Neural progenitor cell (in vitro differentiated cells): ENCODE measurements at regions not wholly inside any gene's neighbourhood (a gene's known extent, or its start where the extent isn't known, plus 50 kb on each side); places are given as distances from the start of the nearest gene placed in this dataset.

Experiments
- DNase-seq: peaks from one replicate; pipeline ENCODE4 v3.0.0-alpha.2; 2016; ENCODE audit warnings: low spot score
- H2AFZ ChIP-seq: fragments of 200-600 bp; sonication (generic); replicated peaks from 2 replicates; pipeline ENCODE4 v1.6.1; 2016; ENCODE audit warnings: antibody characterized with exemption
- H3F3A ChIP-seq: fragments of 200-600 bp; sonication (generic); 2 replicates; pipeline ENCODE4 v1.6.1; 2016; ENCODE audit warnings: antibody characterized with exemption, low read depth
- H3K27ac ChIP-seq: fragments of 200-600 bp; sonication (generic); 2 replicates; pipeline ENCODE4 v1.5.1; 2016; ENCODE audit warnings: mild to moderate bottlenecking
- H3K27me3 ChIP-seq: fragments of 200-600 bp; sonication (generic); 2 replicates; pipeline ENCODE4 v1.6.1; 2016; ENCODE audit warnings: mild to moderate bottlenecking, moderate library complexity
- H3K36me3 ChIP-seq: fragments of 200-600 bp; sonication (generic); 2 replicates; pipeline ENCODE4 v1.5.1; 2016
- H3K4me1 ChIP-seq: fragments of 200-600 bp; sonication (generic); 2 replicates; pipeline ENCODE4 v1.6.1; 2016; ENCODE audit warnings: mixed run types
- H3K4me2 ChIP-seq: fragments of 200-600 bp; sonication (generic); 2 replicates; pipeline ENCODE4 v1.6.1; 2016
- H3K4me3 ChIP-seq: fragments of 200-600 bp; sonication (generic); 2 replicates; pipeline ENCODE4 v1.5.1; 2016
- H3K79me2 ChIP-seq: fragments of 200-600 bp; sonication (generic); 2 replicates; pipeline ENCODE4 v1.6.1; 2016; ENCODE audit warnings: low read depth
- H3K9ac ChIP-seq: fragments of 200-600 bp; sonication (generic); 2 replicates; pipeline ENCODE4 v1.6.1; 2016
- H3K9me3 ChIP-seq: fragments of 200-600 bp; sonication (generic); 2 replicates; pipeline ENCODE4 v1.5.1; 2016; ENCODE audit warnings: low read depth
- H4K20me1 ChIP-seq: fragments of 200-600 bp; sonication (generic); 2 replicates; pipeline ENCODE4 v1.6.1; 2016; ENCODE audit warnings: low read depth
- H3K27ac Mint-ChIP-seq: 3 replicates; pipeline ENCODE4 v1.8.0; 2021; ENCODE audit warnings: mixed read lengths
- H3K27me3 Mint-ChIP-seq: 2 replicates; pipeline ENCODE4 v1.8.0; 2022; ENCODE audit warnings: low read depth, mild to moderate bottlenecking, inconsistent platforms, moderate library complexity, mixed read lengths; ENCODE audit not compliant: insufficient read depth
- H3K36me3 Mint-ChIP-seq: 3 replicates; pipeline ENCODE4 v1.8.0; 2021; ENCODE audit warnings: mixed read lengths
- H3K4me1 Mint-ChIP-seq: 3 replicates; pipeline ENCODE4 v1.8.0; 2021; ENCODE audit warnings: mixed read lengths
- H3K4me3 Mint-ChIP-seq: 3 replicates; pipeline ENCODE4 v1.8.0; 2021; ENCODE audit warnings: mild to moderate bottlenecking, moderate library complexity, mixed read lengths
- H3K9me3 Mint-ChIP-seq: 3 replicates; pipeline ENCODE4 v1.8.0; 2020; ENCODE audit warnings: mixed read lengths
- EZH2 ChIP-seq: fragments of 200-600 bp; sonication (generic); IDR thresholded peaks from 2 replicates; pipeline ENCODE4 v1.6.1; 2017; ENCODE audit warnings: antibody characterized with exemption, mild to moderate bottlenecking, moderate library complexity
- EZH2phosphoT487 ChIP-seq: fragments of 200-600 bp; sonication (generic); IDR thresholded peaks from 2 replicates; pipeline ENCODE4 v1.6.1; 2017; ENCODE audit warnings: antibody characterized with exemption
- TF ChIP-seq, protein P1 (sequence below): fragments of 200-600 bp; sonication (generic); IDR thresholded peaks from 2 replicates; pipeline ENCODE4 v1.5.1; 2017; ENCODE audit warnings: antibody characterized with exemption, mild to moderate bottlenecking

DNA sequence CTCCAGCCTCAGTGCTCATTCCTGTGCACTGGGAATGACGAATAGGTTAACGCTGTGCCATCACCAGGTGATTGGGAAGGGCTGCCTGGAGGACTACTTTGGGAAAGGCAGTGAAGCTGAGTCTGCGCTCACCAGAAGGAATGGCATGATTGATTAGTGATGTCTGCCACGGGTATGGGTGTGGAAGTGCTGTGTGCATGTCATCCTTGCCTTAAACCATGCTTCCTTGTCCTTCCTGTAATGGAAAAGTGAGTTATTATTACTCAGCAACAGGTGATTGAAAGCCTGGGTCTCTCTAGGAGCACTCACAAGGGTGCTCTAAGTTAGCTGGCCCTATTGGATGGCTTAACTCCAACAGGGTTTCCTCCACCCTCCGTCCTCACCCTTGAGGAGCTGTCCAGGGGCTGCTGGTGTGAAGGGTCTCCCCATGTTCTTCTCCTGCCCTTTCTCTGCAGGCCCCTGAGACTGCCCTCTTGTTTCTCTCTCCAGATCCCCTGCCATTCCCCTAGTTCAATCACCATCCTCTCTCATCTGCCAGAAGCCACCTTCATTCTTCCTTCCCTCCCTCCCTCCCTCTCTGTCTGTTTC, 121.9 kb upstream of the NECTIN1 start:
- H3K27me3 ChIP-seq: no peaks in the 10 kb centered on the region

DNA sequence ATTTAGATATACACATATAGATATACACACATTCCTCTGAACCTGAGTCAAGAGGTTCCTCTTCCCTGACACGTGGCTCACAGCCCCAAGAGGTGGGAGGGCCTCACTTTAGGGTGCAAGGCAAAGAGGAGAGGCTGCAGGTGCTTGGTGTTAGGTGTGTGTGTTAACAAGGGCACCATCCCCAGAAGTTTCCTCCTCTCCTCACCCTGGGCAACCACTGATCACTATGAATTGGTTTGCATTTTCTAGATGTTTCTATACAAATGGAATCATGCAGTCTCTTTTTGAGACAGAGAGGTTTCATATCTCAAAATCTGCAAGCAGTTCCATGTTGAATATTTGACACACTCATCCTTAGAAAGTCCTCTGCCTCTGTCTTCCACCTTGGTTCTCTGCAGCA, 120.9 kb upstream of the NECTIN1 start:
- Mint-ChIP-seq H3K27me3 (peaks cover 12% of the 10 kb centered on the region), H3K36me3 (no peaks in the 10 kb centered on the region), H3K9me3 (peaks cover 5% of the 10 kb centered on the region), H3K27ac (no peak overlapping the region), H3K4me1 (peaks cover 9% of the 10 kb centered on the region), H3K4me3 (no peak overlapping the region)
- H3K79me2 ChIP-seq: no peaks in the 10 kb centered on the region
- DNase-seq: no peak
- no peak overlapping the region for H3K9ac ChIP-seq
- H4K20me1 ChIP-seq: no peaks in the 10 kb centered on the region
- peaks cover 2% of the 10 kb centered on the region for H3K4me1 ChIP-seq
- no peaks in the 10 kb centered on the region for H3K36me3 ChIP-seq
- H3K27ac ChIP-seq: no peak overlapping the region
- no peaks in the 10 kb centered on the region for H3K9me3 ChIP-seq
- H3K4me2 ChIP-seq: no peak overlapping the region
- H3K27me3 ChIP-seq: no peaks in the 10 kb centered on the region
- H3F3A ChIP-seq: no peaks in the 10 kb centered on the region
- TF ChIP-seq EZH2phosphoT487 (no peak), EZH2 (no peak)
- TF ChIP-seq, protein P1, sequence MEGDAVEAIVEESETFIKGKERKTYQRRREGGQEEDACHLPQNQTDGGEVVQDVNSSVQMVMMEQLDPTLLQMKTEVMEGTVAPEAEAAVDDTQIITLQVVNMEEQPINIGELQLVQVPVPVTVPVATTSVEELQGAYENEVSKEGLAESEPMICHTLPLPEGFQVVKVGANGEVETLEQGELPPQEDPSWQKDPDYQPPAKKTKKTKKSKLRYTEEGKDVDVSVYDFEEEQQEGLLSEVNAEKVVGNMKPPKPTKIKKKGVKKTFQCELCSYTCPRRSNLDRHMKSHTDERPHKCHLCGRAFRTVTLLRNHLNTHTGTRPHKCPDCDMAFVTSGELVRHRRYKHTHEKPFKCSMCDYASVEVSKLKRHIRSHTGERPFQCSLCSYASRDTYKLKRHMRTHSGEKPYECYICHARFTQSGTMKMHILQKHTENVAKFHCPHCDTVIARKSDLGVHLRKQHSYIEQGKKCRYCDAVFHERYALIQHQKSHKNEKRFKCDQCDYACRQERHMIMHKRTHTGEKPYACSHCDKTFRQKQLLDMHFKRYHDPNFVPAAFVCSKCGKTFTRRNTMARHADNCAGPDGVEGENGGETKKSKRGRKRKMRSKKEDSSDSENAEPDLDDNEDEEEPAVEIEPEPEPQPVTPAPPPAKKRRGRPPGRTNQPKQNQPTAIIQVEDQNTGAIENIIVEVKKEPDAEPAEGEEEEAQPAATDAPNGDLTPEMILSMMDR: no peak
- H2AFZ ChIP-seq: no peak overlapping the region
- H3K4me3 ChIP-seq: no peak overlapping the region

More for the DNA sequence above, 121.9 kb upstream of the NECTIN1 start:
- H3K79me2 ChIP-seq: no peaks in the 10 kb centered on the region
- H3K36me3 ChIP-seq: no peaks in the 10 kb centered on the region
- no peak overlapping the region for H3K27ac Mint-ChIP-seq
- TF ChIP-seq EZH2 (no peak), EZH2phosphoT487 (no peak)
- TF ChIP-seq, protein P1: no peak
- no peak for DNase-seq
- no peak overlapping the region for H3K9ac ChIP-seq
- H3K4me3 ChIP-seq: no peak overlapping the region
- no peaks in the 10 kb centered on the region for H3K36me3 Mint-ChIP-seq
- no peaks in the 10 kb centered on the region for H3F3A ChIP-seq
- peaks cover 8% of the 10 kb centered on the region for H3K4me1 Mint-ChIP-seq
- no peak overlapping the region for H3K27ac ChIP-seq
- peaks cover 12% of the 10 kb centered on the region for H3K27me3 Mint-ChIP-seq
- H3K4me3 Mint-ChIP-seq: no peak overlapping the region
- H3K9me3 ChIP-seq: no peaks in the 10 kb centered on the region
- no peaks in the 10 kb centered on the region for H3K4me1 ChIP-seq
- H3K4me2 ChIP-seq: no peak overlapping the region
- no peak overlapping the region for H2AFZ ChIP-seq
- no peaks in the 10 kb centered on the region for H4K20me1 ChIP-seq
- peaks cover 5% of the 10 kb centered on the region for H3K9me3 Mint-ChIP-seq

DNA sequence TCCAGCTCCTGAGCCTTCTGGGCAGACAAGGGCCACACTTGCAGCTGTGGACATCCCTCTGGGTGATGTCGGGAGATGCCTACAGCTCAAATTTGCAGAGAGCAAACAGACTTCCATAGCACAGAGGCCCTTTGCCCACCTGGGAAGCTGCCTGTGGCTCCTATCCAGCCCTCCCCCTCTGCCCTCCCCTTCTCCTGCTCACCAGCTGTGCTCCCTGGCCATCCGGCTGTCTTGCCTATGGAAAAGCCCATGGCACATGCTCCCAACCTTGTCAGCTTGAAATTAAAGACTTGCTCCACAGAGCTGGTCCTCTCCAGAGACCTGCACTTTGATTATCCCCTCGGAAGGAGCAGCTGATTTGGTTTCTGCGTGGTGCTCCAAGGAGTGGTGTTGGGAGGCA, 118.9 kb upstream of the NECTIN1 start:
- Mint-ChIP-seq H3K4me3 (no peak overlapping the region), H3K27me3 (peaks cover 10% of the 10 kb centered on the region), H3K27ac (no peak overlapping the region), H3K9me3 (peaks cover 2% of the 10 kb centered on the region), H3K4me1 (peaks cover 16% of the 10 kb centered on the region), H3K36me3 (no peaks in the 10 kb centered on the region)
- no peak for DNase-seq
- H2AFZ ChIP-seq: no peak overlapping the region
- no peak overlapping the region for H3K4me2 ChIP-seq
- no peaks in the 10 kb centered on the region for H3F3A ChIP-seq
- no peaks in the 10 kb centered on the region for H4K20me1 ChIP-seq
- H3K36me3 ChIP-seq: no peaks in the 10 kb centered on the region
- H3K27me3 ChIP-seq: no peaks in the 10 kb centered on the region
- H3K79me2 ChIP-seq: no peaks in the 10 kb centered on the region
- no peak for TF ChIP-seq EZH2phosphoT487
- TF ChIP-seq EZH2: no peak
- TF ChIP-seq, protein P1: no peak
- H3K9me3 ChIP-seq: no peaks in the 10 kb centered on the region
- H3K4me3 ChIP-seq: no peak overlapping the region
- peaks cover 9% of the 10 kb centered on the region for H3K4me1 ChIP-seq
- no peak overlapping the region for H3K9ac ChIP-seq
- H3K27ac ChIP-seq: no peak overlapping the region
